WERI-Rb-1 (cell line): ENCODE measurements at regions not wholly inside any gene's neighbourhood (a gene's known extent, or its start where the extent isn't known, plus 50 kb on each side); places are given as distances from the start of the nearest gene placed in this dataset.
"Not testable (repeated sequence)": the region's sequence is repeated elsewhere in the genome, so short reads cannot be mapped to it uniquely, and the experiment has no call there.

ENCODE experiments used
- DNase-seq: peaks from one replicate; pipeline ENCODE4 v3.0.0-alpha.2; 2020
- H3K27ac ChIP-seq: fragments of 250-450 bp; sonication (Bioruptor Pico); 2 replicates; pipeline ENCODE4 v1.5.1; 2020; ENCODE audit warnings: mild to moderate bottlenecking, moderate library complexity
- H3K27me3 ChIP-seq: fragments of 250-450 bp; sonication (Bioruptor Pico); 2 replicates; pipeline ENCODE4 v1.5.1; 2021; ENCODE audit warnings: mild to moderate bottlenecking, low read depth, moderate library complexity; ENCODE audit not compliant: insufficient read depth, severe bottlenecking
- H3K36me3 ChIP-seq: fragments of 250-450 bp; sonication (Bioruptor Pico); 2 replicates; pipeline ENCODE4 v1.5.1; 2020; ENCODE audit warnings: mild to moderate bottlenecking, moderate library complexity
- H3K4me3 ChIP-seq: 2 replicates; pipeline ENCODE4 v1.5.1; 2011; ENCODE audit warnings: low read depth, mild to moderate bottlenecking, control low read depth, low read length
- H3K9me3 ChIP-seq: fragments of 250-450 bp; sonication (Bioruptor Pico); 2 replicates; pipeline ENCODE4 v1.5.1; 2021; ENCODE audit warnings: mild to moderate bottlenecking, moderate library complexity; ENCODE audit not compliant: severe bottlenecking
- CTCF ChIP-seq: IDR thresholded peaks from 2 replicates; pipeline ENCODE4 v1.5.1; 2011; ENCODE audit warnings: low read depth, mild to moderate bottlenecking, control low read depth, inconsistent platforms, low read length

DNA sequence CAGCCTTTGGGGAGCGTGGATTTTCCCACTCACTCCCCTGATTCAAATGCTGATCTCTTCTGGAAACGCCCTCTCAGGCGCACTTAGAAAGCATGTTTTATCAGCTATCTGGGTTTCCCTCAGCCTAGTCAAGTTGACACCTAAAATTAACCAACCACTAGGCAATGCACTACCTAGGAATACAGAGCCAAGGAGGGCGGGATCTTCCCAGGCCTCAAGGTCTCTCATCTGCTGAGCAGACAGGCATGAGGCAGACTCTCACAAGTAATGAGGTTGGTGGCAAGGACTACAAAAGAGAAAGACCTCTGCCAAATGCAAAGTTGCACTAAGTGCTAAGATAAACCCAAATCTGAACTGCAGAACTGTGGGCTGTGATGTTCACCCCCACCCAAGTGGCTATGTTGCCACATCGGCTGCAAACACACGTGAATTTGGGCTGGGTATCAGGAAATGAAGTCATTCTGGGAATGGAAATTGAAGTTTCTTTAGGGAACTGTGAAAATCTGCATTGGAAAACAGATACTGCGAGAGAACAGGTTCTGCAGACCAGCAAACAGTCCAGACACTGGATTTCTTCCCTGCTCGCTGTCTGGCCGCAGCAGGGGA is 186.6 kb downstream of the LMLN start:
- DNase-seq, H3K36me3 ChIP-seq, H3K27me3 ChIP-seq, H3K9me3 ChIP-seq, H3K27ac ChIP-seq, H3K4me3 ChIP-seq: not testable (repeated sequence)

DNA sequence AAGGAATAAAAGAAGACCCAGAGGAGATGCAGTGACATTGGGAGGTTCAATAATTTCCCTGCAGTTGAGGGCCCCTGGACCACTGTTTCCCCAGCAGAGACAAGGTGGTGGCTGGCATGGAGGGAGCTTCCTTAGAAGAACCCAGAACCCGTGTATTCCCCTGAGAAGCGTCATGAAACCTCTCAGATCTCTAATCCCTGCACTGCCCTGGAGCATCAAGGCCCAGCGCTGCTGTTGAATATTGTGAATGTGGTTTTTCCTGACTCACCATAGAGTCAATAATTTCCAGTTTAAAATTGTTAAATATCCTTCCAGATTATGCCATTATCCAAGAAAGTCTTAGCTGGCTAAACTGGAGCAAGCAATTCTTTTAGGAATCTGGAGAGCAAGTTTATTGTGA is 187.2 kb downstream of the LMLN start:
- not testable (repeated sequence) for H3K4me3 ChIP-seq, H3K27ac ChIP-seq, H3K9me3 ChIP-seq, H3K36me3 ChIP-seq, H3K27me3 ChIP-seq, DNase-seq

DNA sequence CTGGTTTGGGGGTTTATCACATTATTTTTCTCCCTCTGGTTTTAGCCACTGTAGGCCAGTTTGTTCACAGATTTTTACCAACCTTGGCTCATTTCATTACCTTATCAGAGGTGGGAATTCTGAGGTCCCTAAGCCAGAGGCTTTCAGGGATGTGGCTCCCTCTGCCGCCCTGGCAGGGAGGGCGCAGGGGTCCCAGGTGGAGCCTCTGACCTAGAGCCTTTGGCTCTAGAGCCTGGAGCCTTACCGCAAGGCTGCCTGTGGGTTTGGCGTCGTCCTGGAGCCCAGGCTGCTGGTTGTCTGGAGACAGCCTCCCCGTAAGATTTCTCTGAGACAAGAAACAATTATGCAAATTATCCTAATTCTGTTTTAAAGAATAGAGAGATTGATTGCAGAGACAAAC is 188.0 kb downstream of the LMLN start:
- not testable (repeated sequence) for H3K27me3 ChIP-seq, DNase-seq, H3K9me3 ChIP-seq, H3K4me3 ChIP-seq, H3K36me3 ChIP-seq, H3K27ac ChIP-seq

- H3K4me3 ChIP-seq, H3K27me3 ChIP-seq, H3K36me3 ChIP-seq, DNase-seq, H3K9me3 ChIP-seq, H3K27ac ChIP-seq: not testable (repeated sequence)
These were observed 189.9 kb downstream of the LMLN start for GRCh38 chr3:198149904-198150303.

DNA sequence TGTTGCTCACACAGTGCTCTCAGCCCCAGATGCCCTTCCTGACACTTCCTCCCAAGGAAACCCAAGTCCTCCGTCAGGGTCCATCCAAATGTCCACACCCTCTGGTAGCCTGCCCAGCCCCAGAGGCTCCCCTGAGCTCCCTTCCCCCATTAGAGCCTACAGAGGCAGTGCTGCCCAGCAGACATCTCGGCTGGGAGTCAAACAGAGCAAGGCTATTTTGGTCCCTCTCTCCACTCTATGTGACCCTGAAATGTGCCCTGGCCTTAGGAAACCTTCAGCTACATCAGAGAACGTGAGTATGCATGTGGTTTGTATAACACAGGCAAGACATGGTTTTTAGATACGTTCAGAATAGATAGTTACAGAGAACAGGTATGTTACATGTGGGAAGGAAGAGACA is 191.8 kb downstream of the LMLN start:
- not testable (repeated sequence) for H3K36me3 ChIP-seq, DNase-seq, H3K27ac ChIP-seq, H3K27me3 ChIP-seq, H3K9me3 ChIP-seq, H3K4me3 ChIP-seq

GRCh38 chr3:198155771-198156170 is 195.8 kb downstream of the LMLN start:
- H3K27me3 ChIP-seq, H3K4me3 ChIP-seq, DNase-seq: not testable (repeated sequence)

GRCh38 chr3:198157231-198157868 is 197.3 kb downstream of the LMLN start:
- not testable (repeated sequence) for DNase-seq, H3K27ac ChIP-seq, H3K36me3 ChIP-seq, H3K4me3 ChIP-seq, H3K27me3 ChIP-seq, H3K9me3 ChIP-seq

More at GRCh38 chr3:198155771-198156170, 195.8 kb downstream of the LMLN start:
- not testable (repeated sequence) for H3K36me3 ChIP-seq, H3K9me3 ChIP-seq, H3K27ac ChIP-seq

DNA sequence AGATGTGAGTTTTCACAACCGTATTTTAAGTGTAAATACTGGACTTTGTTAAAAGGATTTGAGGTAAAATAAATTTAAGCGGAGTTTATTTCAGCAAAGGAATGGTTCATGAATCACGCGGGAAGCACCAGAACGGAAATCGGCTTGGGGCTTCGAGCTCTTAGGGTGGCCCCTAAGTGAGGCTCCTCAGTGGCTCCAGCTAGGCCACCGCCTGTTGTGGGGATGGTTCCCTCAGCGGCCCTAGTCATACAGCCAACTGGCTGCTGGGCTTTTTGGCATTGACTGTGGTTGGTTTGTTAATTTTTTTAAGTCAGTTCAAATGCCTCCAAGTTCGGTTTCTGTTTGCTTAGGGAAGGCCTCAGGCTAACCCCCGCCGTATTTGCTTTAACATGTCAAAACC is 198.0 kb downstream of the LMLN start:
- H3K4me3 ChIP-seq, H3K27me3 ChIP-seq, H3K36me3 ChIP-seq, H3K9me3 ChIP-seq, DNase-seq, H3K27ac ChIP-seq: not testable (repeated sequence)

DNA sequence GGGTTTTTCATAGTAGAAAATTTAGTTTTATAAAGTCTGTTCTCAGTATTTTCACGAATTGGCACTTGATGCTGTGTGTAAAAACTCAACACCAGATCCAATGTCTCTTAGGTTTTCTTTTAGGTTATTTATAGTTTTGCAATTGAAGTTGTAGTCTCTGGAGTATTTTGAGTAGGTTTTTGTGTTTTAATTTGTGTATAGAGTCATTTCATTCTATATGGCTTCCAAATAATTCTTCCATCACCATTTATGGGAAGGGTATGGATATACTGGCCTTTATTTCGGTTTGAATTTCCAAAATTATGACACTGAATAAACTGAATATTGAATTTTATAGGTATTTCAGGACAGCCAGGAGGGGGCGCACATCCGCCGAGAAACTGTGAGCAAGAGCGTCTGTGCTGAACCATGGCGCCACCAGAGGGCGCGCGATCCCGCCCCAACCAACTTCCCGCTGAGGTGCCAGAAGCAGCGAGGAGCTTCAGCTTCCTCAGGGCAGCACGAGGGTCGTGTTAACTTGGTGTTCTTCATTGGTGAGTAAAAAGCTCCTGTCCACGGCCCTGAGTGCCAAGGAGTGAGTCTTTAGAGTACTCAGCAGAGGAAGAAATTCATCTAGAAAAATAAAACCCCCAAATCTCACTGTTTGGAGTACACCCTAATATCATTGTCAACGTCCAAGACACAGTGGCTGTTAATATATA is 207.5 kb downstream of the LMLN start:
- H3K9me3 ChIP-seq, H3K27ac ChIP-seq, H3K36me3 ChIP-seq, H3K4me3 ChIP-seq, H3K27me3 ChIP-seq: not testable (repeated sequence)
- DNase-seq, result peak; percentile 48
- TF ChIP-seq CTCF, result 0 out of 2 replicates have a peak, but pooled peaks have one; percentile 8

- H3K27ac ChIP-seq, H3K36me3 ChIP-seq, H3K27me3 ChIP-seq, DNase-seq, H3K9me3 ChIP-seq, H3K4me3 ChIP-seq: not testable (repeated sequence)
These were observed 210.8 kb downstream of the LMLN start for GRCh38 chr3:198170781-198171180.

DNA sequence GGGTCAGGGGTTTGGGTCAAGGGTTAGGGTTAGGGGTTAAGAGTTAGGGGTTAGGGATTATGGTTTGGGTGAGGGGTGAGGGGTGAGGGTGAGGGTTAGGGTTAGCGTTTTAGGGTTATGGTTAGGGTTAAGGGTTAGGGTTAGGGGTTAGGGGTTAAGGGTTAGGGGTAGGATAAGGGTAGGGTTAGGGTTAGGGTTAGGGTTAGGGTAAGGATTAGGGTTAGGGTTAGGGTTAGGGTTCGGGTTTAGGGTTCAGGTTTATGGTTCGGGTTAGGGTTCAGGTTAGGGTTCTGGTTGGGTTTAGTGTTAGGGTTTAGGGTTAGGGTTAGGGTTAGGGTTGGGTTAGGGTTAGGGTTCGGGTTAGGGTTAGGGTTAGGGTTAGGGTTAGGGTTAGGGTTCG is 213.1 kb downstream of the LMLN start:
- not testable (repeated sequence) for DNase-seq, H3K4me3 ChIP-seq, H3K9me3 ChIP-seq, H3K27ac ChIP-seq, H3K36me3 ChIP-seq, H3K27me3 ChIP-seq

GRCh38 chr3:198173929-198174574 is 214.0 kb downstream of the LMLN start:
- not testable (repeated sequence) for DNase-seq, H3K36me3 ChIP-seq, H3K4me3 ChIP-seq

More at GRCh38 chr3:198173929-198174574, 214.0 kb downstream of the LMLN start:
- H3K27ac ChIP-seq, H3K9me3 ChIP-seq, H3K27me3 ChIP-seq: not testable (repeated sequence)
